GM21367 (cell line): ENCODE measurements at regions not wholly inside any gene's neighbourhood (a gene's known extent, or its start where the extent isn't known, plus 50 kb on each side); places are given as distances from the start of the nearest gene placed in this dataset.

Experiments
- ATAC-seq: cut with Tn5 transposase; IDR thresholded peaks from one replicate; pipeline ENCODE4 v1.9.1; 2021; ENCODE audit not compliant: unreplicated experiment

GRCh38 chr14:106842687-106843086 is 1316.3 kb downstream of the TMEM121 start:
- no peak for ATAC-seq

- ATAC-seq, result no peak
These were observed 1317.0 kb downstream of the TMEM121 start for GRCh38 chr14:106843386-106843785.

- ATAC-seq, result no peak
These were observed 1317.6 kb downstream of the TMEM121 start for GRCh38 chr14:106843951-106844483.

GRCh38 chr14:106844608-106845285 is 1318.4 kb downstream of the TMEM121 start:
- ATAC-seq, result peak; percentile 34

GRCh38 chr14:106845286-106846087 is 1319.1 kb downstream of the TMEM121 start:
- ATAC-seq, result no peak

- no peak for ATAC-seq
These were observed 1319.8 kb downstream of the TMEM121 start for GRCh38 chr14:106846218-106846617.

- ATAC-seq, result no peak
These were observed 1322.1 kb downstream of the TMEM121 start for GRCh38 chr14:106848330-106849121.

- ATAC-seq, result peak; percentile 43
These were observed 1324.8 kb downstream of the TMEM121 start for GRCh38 chr14:106850913-106851825.

GRCh38 chr14:106872611-106873446 is 1346.4 kb downstream of the TMEM121 start:
- ATAC-seq, result no peak

GRCh38 chr14:106874350-106874749 is 1348.0 kb downstream of the TMEM121 start:
- no peak for ATAC-seq

- no peak for ATAC-seq
These were observed 1349.1 kb downstream of the TMEM121 start for GRCh38 chr14:106875503-106875902.

GRCh38 chr14:106876711-106877110 is 1350.3 kb downstream of the TMEM121 start:
- no peak for ATAC-seq

- no peak for ATAC-seq
These were observed 1351.1 kb downstream of the TMEM121 start for GRCh38 chr14:106877517-106877916.

- ATAC-seq, result no peak
These were observed 1352.9 kb downstream of the TMEM121 start for GRCh38 chr14:106879241-106879640.

GRCh38 chr14:106883218-106883692 is 1356.9 kb downstream of the TMEM121 start:
- ATAC-seq, result no peak
